NCI-H345 treated with DMSO at 0.1 percent for 48 hours (cell line): ENCODE measurements at regions not wholly inside any gene's neighbourhood (a gene's known extent, or its start where the extent isn't known, plus 50 kb on each side); places are given as distances from the start of the nearest gene placed in this dataset.

ENCODE experiments used
- DNase-seq: peaks from one replicate; lab custom pipeline; 2025; ENCODE audit not compliant: unreplicated experiment; lab: John Stamatoyannopoulos, UW

DNA sequence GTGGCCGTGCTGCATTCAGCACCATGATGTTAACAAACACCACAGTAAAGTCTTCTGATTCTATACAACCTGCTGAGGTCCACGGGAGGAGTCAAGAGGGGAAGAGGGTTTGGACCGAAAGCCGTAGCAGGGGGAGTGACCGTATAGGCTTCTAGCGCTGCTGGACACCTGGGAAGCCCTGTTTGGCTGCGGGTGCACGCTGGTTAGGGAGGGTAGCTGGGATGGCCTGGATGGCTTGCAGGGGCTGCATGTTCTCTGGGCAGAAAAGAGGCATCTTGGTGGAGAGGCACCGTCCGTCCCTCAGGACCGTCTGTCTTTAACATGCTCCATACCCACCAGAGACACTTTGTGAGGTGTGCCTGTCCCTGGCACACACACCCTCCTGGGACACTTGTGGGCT lies 251.0 kb upstream of the IRX1 start:
- DNase-seq = no peak

DNA sequence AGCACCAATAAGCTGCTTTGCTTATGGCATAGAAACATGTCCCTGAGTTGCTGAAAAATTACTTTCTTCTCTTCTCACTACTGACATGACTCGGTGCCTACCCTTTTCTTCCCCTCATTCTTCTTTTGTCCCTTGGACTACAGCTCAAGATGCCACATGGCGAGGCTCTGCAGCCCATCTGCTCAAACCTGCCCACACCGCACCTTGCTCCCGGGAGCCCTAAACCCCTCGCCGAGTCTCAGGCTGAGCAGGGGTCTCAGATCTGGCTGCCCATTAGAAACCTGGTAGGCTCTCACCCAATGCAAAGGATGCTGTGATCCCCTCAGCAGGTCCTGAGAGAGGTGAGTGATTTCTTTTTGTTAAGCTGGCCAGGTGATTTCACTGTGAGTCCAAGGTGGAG lies 251.7 kb upstream of the IRX1 start:
- no peak for DNase-seq

DNA sequence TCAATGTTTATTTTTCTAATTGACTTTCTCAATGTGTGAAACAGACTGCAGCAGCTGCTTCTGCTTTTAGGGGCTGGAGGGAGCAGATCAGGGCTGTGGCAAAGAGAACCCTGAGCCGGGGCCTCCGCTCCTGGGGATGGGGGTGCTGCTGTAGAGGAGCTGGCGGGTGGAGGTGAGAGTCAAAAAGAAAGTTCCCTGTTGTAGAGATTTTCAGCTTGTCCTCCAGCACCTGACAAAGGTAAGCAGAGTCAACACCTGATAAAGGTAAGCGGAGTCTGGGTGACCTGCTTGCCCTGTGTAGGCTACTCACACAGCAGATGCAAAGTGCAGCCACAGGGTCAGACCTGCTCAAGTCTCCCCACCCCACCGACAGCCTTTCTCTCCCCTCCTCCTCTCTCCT lies 252.4 kb upstream of the IRX1 start:
- no peak for DNase-seq

DNA sequence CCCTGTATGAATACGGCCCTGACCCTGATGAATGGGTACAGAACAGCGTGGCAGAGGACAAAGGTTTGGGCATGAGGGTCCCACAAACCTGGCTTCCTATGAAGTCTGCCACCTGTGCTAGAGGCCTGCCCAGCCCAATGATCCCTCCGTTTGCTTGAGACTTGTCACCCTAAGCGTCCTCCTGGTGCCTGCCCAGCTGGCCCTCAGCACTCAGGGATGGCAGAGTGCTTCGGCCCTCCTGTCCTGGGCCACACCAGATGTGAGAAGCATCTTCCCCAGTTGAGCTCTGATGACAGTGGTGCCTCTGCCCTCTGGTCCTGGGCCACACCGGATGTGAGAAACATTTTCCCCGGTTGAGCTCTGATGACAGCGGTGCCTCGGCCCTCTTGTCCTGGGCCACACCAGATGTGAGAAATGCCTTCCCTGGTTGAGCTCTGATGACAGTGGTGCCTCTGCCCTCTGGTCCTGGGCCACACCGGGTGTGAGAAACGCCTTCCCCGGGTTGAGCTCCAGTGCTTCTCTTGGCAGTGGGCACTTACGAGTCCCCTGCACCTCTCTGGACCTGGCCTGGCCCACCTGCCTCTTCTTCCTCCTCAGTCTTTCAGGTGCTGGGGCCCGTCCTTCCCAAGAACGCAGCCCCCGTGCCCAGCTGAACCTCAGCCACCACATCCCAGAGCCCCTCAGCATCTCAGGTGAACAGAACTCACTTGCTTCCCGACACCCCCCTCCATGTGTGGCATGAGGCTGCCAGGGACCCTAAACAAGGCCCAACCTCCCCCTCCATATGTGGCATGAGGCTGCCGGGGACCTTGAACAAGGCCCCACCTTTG lies 253.1 kb upstream of the IRX1 start:
- no peak for DNase-seq

DNA sequence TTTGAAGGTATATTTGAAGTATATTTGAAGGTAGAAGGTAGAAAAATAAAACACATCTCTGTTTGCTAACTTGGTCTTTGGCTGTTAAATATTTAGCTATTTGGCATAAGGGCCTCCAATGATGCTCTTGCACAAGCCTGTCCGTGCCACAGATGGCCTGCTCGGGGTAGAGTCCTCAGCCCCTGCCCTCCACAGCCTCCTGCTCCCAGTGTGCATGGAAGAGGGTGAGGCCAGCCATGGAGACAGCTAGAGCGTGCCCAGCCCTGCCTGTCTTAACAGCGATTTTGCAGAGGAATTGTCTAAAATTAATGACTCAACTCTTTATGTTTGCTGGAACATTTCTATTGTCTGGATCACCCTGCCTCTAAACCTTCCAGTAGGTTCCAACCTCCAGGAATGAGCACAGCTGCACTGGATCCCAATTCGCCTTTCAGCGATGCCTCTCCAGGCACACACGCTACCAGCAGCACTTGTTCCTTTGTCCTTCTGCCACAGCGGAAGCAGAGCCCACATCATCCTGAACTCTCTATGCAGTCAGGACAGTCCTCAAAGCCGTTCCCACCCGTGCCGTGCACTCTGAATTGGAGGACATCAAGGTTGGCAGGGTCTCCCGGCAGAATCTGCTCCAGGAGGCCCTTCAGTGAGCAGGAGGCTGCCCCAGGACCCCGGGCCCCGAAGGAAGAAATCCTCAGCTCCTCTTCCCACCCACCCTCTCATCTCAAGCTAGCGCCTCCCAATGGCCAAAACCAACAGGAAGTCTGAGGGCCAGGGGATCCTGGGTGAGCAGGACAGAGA lies 254.0 kb upstream of the IRX1 start:
- no peak for DNase-seq

DNA sequence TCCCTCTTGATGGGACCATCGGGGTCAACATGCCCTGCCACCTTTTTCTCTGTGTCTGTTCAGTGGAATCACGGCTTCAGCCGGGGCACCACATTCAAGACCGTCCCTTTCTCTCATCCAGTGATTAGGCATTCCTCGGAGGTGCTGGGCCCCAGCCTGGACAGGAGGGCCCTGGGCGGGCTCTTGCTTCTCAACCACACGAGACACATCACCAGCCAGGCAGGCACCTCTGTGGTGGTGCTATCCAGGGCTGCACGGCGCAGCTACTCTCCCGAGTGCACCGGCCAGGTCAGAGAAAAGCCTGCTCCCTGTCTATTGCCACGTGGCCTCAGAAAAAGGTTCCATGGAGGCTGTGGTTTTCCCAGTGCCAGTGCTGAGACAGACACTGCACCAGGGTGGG lies 255.2 kb upstream of the IRX1 start:
- DNase-seq = no peak

DNA sequence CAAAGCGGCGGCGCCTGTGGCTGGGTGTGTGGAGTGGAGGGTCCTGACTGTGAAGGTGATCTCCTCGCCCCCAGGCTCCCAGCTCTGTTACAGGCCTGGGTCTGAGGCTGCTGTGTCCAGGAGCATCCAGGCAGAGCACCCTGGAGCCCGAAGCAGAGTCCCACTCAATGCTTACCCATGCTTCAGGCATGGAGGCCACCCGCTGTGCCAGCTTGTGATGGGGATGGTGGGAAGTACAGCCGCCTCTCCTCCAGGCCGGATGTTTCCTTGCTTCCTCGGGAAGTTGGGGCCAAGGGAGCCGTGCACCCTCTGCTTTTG lies 255.9 kb upstream of the IRX1 start:
- DNase-seq = no peak

DNA sequence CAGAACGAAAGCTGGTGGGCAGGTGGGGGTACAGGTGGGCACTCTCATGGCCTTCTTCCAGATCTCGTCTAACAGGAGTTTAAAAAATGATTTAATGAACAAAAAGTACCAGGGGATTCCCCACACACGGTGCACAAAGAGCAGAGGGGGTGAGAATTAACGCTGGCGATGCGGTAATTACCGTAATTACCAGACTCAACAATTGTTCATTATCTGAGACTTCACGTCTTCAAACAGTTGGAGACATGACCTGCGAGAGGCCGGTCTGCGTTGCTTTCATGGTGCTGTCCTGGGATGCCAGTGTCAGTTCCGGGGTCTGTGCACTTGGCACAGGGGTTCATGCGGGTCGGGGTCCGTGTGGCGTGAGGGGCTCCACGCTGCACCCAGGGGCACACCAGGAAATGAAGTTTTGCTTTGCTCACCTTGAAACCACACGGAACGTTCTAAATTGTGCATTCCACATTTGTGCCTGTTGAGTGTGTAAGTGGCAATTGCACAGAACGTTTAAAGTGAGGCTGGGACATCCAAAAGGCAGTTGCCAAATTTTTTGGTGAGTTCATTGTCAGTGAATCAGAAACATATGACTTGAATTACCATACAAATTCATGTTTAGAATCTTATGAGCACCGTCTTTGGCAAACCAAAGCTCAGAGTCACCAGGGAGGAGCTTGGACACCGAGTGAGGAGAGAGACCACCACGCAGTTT lies 256.4 kb upstream of the IRX1 start:
- DNase-seq = no peak

DNA sequence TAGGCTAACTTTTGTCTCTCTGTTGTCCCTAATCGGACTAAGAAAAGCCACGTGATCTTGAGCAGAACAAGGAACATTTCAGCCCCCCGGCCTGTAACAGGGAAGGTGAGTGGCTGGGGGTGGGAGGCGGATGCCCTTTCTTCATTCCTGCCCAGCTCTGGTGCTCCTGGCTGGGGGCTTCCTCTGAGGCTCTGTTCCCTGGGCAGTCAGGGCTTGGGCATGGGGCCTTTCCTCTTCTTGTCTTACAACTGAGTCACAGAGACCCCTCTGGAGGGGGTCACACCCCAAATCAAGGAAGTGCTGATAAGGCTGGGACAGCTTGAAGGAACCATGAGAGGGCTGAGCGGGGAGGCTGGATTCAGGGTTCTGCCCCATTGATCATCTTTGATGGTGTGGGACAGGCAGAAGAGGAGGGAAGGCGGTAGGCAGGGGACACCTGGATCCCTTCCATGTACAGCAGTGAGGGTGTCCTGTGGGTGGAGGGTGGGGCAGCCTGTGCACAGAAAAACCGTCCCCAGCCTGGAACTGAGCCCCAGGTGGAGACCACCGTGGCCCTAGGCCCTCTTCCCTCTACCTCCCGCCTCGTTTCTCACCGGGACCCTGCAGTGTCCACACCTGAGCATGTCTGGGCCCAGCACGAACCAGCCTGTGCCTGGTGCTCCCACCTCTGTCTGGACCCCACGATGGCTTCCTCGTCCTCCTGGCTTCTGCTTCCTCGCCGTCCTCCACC lies 257.7 kb upstream of the IRX1 start:
- no peak for DNase-seq

DNA sequence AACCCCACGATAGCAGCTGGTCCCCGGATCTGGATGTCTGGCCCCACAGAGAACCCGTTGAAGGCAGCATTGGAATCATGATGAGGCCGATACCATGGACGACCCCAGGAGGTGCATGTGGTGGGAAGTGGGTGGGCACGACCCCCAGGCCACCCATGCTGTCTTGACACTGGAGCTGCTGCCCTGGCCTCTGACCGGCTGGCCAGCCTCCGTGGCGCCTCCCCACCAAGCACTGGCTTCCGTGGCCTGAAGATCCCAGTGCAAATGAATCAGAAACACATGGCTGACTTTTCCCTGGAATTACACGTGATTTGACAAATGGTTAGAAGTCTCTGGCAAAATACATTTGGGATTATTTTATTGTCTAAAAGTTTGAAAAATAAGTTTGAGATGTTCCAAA lies 259.0 kb upstream of the IRX1 start:
- no peak for DNase-seq

DNA sequence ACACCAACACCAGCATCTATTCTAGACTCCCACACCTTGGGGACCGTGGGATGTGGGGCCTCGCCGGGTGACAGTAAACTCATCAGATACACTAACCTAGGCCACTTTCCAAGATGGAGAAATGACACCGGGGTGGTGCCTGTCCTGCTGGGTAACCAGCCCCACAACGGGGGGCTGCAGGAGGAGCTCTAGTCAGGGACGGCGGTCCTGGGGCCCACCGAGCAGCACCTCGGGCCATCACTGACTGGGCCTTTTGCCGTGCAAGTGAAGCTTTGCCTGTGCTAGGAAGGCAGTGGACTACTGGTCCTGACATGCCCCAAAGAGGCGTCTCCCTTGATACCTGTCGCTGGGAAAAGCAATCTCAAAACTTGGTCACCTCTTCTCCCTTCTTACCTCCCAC lies 260.3 kb upstream of the IRX1 start:
- no peak for DNase-seq

DNA sequence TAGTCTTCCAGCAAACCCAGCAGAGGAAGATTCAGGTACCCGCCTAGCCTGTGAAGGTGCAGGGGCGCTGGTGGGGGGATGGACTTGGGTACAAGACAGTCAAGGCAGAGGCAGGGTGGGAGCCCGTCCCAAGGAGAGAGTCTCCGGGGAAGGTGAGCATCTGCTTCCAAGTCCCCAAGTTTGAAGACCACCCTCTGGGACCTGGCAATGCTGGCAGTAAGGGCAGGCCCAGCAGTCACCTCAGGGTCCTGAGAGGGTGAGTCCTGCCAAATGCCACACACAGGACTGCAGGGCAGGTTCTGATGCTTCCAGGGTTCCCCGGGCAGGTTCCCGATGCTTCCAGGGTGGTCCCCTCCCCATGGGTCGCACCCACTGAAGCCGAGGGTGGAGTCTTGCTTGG lies 261.8 kb upstream of the IRX1 start:
- no peak for DNase-seq

DNA sequence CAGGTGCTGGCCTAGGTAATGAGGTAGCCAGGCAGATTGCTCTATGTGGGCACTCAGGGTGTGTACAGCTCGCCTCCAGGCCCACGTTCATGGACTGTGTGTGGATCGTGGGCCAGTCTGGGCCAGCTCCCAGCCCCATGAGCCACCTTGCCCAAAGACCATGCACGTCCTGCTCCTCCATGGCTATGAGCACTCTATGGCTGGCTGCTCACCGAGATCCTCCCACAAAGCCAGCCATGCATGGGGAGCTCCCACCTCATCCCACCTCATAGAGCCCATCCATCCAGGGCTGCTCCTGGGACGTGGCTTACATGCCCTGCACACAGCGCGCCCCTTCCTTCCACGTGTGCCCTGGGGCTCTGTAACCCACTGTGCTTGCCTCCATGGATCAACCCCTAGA lies 262.5 kb upstream of the IRX1 start:
- DNase-seq = no peak

DNA sequence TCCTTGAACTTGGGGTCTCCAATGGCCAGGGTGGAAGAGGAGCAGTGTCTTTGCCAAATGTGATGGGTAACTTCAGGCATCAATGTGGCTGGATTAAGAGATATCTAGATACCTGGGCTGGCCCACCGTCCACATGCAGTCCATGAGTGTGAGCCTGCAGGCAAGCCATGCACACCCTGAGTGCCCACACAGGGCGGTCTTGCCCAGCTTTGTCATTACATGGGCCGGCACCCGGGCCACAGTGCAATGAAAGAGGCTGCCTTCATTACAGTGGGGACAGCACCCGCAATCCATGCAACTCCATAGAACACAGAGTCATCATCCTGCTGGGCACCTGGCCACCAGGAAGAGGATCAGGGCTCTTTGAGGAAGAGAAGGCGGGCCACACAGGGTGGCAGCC lies 263.8 kb upstream of the IRX1 start:
- no peak for DNase-seq

DNA sequence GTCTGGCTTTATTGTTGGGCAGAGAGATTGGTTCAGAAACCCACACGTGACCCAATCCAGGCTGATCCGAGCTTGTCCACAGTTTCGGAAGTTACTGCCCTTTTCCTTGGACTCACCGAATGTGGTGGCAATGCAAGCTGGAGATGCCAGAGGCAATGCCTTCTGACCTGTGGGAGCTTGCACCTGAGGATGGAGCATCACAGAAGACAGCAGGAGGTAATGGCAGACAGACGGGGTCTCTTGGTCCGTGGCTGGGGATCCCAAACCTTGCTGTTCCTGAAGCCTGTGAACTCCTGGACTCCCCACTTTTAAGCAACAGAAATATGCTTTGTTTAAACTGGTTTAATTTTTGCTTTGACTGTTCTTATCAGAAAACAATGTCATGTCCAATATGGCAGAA lies 265.2 kb upstream of the IRX1 start:
- DNase-seq = no peak

DNA sequence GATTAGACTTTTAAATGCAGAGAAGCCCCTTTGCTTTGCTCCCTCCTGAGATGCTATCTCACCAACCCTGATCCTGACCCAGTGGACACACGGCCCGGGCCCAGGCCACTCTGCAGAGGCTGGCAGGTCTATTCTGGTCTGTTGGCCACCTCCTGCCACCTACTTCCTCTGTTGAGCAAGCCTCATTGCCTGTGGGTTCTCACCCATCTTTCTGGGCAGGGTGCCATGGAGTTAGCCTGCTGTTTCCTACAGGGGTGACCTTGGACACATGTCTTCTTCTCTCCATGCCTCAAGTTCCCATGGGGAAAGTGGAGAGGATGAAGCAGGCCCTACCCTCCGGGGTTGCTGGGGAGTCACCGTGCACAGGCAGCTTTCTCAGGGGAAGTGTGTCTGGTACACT lies 266.2 kb upstream of the IRX1 start:
- DNase-seq = no peak

DNA sequence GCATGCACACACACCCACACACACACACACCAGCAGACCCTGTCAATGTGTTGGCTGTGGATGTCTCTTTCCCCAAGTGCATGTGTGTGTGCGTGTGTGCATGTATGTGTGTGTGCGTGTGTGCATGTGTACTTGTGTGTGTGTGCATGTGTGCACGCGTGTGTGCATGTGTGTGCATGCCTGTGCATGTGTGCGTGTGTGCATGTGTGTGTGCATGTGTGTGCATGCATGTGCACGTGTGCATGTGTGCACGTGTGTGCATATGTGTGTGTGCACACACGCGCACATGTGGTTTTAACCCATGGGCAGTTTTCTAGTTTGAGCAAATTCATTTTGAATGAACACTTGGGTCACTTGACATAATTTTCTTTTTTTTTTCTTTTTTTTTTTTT lies 268.8 kb upstream of the IRX1 start:
- DNase-seq = no peak

DNA sequence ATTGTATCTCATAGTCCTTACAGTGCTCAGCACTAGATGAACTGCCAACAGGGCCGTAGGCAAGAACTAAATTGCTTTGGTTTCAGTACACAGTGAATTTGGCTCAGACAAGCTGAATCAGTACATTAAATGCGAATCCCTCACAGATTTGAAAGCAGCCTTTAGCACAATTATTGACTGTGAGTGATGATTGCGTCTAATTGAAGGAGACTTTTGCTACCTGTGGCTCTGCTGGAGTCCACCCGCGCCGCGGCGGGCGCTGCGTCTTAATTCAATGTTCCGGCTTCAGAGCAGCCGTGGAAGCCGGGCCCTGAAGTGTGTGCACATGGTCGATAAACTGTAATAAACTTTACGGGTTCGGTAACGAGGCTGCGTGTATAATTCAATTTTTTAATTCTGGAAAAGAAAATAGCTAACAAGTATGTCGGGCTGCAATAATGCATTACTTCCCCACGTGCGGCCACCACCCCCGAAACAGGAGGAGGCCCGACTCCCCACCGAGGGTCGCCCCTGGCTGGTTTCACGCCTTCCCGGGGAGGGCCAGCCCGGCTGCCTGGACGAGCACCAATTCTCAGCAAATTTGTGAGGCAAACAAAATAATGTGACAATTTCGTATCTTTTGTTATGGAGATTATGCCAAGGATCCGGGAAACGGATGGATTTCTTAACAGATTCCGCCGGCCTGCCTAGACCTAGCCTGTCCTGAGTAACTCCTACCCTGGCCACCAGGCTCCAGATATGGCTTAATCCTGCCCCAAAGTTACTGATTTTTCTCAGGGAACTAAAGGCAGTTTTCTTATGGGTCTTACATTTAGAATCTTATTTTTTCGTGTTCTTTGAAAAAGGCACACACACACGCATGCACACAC lies 269.4 kb upstream of the IRX1 start:
- no peak for DNase-seq

DNA sequence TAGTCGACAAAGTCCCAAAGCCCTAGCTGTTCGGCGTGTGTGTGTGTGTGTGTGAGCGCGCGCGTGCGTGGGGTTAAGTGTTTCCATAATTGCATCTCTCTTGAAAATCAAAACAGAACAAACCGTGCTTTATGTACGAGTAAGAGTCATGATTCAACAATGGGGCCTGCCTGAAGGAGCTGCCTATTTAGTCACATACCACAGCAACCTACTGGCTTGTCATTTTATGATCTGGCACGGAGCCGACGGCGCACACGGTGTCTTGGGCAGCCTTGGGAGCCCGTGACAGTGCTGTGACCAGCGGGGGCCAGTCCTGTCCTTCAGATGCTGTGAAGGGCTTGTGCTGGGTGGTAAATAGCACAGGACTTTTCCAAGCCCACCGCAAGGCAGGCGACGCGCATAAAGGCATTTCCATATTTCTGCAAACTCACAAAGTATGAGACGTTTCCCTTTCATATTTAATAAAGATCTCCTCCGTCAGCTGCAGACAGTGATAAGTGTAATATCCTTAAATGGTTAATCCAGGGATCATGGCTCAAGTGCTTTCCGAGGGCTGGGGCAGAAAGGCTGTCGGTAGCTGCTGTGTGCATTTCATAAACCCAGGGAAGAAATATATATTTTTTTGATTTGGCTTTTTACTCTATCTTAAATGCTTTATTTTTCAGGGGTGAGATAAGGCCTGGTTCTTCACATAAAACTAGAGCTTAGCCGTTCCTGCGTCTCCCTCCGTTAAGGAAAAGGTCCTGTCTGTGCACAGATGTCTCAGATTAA lies 270.2 kb upstream of the IRX1 start:
- DNase-seq = peak; percentile 64
